D721Med (cell line): ENCODE measurements at regions not wholly inside any gene's neighbourhood (a gene's known extent, or its start where the extent isn't known, plus 50 kb on each side); places are given as distances from the start of the nearest gene placed in this dataset.

Source experiments
- DNase-seq: peaks from one replicate; pipeline ENCODE4 v3.0.0; 2011; ENCODE audit warnings: low spot score; ENCODE audit not compliant: insufficient read length
- FAIRE-seq: peaks from 2 replicates; lab custom pipeline; 2011; peaks lifted over from hg19 to GRCh38; lab: Jason Lieb, UNC
- TF ChIP-seq, protein P1 (sequence below): IDR thresholded peaks from 2 replicates; pipeline ENCODE4 v1.5.1; 2012; ENCODE audit warnings: mild to moderate bottlenecking, control low read depth; ENCODE audit not compliant: insufficient read depth; ENCODE audit errors: missing control alignments

DNA sequence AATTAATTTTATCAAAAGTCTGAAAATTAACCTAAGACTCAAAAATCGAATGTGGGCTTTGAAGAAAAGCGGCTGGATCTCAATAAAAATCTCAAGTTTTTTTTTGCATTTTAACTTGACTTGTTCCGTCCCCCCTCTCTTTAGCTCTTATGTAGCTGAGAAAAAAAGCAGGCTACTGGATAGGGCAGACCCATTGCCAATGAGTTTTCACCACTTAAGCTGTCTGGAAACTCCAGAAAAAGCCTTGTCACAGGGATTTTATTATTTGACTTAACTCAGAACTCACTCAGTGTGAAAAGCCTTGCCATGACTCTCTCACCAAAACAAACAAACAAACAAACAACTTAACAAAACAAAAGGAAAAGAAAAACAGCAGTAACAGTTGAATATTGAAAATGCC is 247.4 kb downstream of the CDH9 start:
- TF ChIP-seq, protein P1, sequence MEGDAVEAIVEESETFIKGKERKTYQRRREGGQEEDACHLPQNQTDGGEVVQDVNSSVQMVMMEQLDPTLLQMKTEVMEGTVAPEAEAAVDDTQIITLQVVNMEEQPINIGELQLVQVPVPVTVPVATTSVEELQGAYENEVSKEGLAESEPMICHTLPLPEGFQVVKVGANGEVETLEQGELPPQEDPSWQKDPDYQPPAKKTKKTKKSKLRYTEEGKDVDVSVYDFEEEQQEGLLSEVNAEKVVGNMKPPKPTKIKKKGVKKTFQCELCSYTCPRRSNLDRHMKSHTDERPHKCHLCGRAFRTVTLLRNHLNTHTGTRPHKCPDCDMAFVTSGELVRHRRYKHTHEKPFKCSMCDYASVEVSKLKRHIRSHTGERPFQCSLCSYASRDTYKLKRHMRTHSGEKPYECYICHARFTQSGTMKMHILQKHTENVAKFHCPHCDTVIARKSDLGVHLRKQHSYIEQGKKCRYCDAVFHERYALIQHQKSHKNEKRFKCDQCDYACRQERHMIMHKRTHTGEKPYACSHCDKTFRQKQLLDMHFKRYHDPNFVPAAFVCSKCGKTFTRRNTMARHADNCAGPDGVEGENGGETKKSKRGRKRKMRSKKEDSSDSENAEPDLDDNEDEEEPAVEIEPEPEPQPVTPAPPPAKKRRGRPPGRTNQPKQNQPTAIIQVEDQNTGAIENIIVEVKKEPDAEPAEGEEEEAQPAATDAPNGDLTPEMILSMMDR = no peak
- FAIRE-seq = no peak
- DNase-seq = no peak

DNA sequence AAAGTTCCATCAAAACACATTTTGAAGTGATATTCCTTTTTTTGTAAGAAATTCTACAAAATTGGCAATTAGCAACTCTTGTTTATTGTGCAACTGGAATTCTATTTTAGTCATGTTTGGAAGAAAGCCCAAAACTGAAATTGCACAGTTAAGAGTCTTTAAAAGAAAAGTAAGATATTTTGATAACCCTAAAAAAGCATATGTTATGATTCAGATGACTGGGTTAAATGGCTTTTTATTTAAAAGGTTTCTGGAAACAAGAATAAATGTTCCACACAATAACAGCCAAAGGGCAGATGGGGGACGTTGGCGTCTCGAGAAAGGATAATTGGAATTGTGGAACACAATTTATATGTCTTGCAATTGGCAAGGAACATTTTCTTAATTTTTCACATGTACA is 275.2 kb downstream of the CDH9 start:
- no peak for DNase-seq
- no peak for FAIRE-seq
- TF ChIP-seq, protein P1 = no peak

DNA sequence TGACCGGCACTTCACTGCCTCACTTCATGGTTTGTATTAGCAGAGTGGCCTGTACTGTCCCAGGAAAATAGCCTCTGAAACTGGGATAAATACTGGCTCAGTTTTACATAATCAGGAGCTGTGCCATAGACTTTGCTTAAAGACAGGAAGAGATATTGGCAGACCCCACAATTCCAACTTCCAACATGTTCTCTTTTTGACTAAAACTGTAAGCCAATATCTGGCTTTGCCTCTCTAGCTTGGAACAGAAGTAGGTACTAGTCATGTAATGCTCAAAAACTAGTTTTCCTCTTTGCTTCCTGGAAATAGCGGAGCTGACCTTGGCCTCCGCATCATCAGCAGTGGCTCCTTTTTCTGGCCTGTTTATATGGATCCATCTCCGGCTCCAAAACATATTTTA is 276.9 kb downstream of the CDH9 start:
- FAIRE-seq = no peak
- TF ChIP-seq, protein P1 = no peak
- DNase-seq = no peak

DNA sequence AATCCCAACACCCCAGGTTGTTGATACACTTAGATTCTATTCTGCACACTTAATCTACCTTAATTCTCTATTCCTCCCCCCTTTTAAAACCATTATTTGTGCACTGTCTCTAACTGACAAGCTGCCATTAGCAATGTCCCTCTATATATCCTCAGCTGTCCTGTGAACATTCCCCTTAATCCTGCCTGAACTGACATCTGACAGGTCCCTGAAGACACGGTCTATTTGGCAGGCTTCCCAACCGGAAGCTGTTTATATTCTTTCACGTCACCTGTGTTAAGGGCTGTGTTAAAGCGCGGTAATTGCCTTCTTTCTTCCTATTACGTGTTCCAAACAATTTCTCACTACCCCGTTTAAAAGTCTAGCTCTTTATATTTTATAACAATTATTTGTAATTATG is 277.3 kb downstream of the CDH9 start:
- no peak for FAIRE-seq
- no peak for DNase-seq
- TF ChIP-seq, protein P1 = no peak

DNA sequence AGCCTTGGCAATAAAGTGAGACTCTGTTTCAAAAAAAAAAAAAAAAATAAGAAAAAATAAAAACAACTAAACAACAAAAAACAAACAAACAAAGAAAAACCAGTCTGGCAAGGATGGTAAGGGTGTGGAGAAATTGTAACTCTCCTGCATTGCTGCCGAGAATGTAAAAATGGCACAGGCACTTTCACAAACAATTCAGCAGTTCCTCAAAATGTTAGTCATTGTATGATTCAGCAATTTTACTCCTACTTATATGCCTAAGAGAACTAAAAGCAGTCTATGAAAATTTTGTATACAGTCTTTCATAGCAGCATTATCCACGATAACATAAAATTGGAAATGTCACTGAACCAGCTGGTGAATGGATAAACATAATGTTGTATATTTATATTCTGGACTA is 280.4 kb downstream of the CDH9 start:
- TF ChIP-seq, protein P1 = no peak
- FAIRE-seq = no peak
- no peak for DNase-seq

DNA sequence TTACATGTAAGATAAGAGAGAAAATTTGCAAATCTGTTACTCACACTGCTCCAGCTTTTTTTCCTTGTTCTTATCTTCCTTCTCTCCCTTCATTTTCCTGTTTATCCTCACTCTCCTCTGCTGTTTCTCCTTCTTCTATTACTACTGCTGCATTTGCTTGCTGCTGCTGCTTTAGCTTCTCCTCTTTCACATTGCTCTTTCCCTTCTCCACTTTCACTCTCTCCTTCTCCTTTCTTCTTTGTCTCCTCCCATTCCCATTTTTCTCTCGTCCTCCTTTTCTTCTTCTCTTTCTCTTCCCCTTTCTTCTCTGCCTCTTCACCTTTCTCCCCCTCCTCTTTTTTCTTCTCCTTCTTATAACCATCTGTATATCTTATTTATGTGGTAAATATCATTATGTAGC is 288.6 kb downstream of the CDH9 start:
- FAIRE-seq (no peak), DNase-seq (no peak)
- TF ChIP-seq, protein P1 = no peak

DNA sequence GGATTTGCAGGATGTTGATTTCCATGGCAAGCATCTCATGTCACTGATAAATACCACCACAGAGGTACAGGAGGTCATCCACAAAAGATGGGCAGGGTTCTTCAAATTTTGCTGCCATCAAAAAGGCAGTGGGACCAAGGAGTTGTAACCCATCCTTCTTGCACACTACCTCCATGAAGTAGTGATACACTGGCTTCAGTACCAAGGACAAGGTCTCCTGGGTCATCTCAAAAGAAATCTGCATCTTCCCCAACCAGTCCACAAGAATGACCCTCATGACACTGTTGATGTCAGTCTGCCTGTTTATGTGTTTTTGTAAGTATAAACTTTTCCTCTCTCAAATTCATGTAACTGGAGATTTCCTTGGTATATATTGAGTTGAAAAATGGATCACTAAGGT is 298.2 kb downstream of the CDH9 start:
- TF ChIP-seq, protein P1 = no peak
- DNase-seq = no peak
- no peak for FAIRE-seq
